ENCODE measurements at regions not wholly inside any gene's neighbourhood (a gene's known extent, or its start where the extent isn't known, plus 50 kb on each side); places are given as distances from the start of the nearest gene placed in this dataset.

DNA sequence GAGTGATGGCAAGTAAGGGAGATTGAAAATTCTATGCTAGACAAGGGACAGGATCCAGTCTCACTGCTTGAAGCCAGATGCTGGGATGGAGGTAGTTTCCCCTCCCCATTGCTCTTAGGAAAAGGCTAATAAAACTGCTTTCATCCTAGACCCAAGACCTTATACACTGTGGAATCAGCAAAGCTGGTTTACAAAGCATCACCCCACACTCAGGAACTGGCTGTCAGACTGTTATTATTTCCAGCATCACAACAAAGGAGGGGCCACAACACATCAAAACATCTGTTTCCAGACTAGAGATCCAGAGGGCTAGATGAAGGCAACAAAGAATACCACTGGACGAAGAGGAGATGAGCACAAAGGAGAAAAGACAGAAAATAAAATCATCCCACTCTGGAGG lies 364.6 kb upstream of the PTGER4 start:
- TF ChIP-seq, protein P1, sequence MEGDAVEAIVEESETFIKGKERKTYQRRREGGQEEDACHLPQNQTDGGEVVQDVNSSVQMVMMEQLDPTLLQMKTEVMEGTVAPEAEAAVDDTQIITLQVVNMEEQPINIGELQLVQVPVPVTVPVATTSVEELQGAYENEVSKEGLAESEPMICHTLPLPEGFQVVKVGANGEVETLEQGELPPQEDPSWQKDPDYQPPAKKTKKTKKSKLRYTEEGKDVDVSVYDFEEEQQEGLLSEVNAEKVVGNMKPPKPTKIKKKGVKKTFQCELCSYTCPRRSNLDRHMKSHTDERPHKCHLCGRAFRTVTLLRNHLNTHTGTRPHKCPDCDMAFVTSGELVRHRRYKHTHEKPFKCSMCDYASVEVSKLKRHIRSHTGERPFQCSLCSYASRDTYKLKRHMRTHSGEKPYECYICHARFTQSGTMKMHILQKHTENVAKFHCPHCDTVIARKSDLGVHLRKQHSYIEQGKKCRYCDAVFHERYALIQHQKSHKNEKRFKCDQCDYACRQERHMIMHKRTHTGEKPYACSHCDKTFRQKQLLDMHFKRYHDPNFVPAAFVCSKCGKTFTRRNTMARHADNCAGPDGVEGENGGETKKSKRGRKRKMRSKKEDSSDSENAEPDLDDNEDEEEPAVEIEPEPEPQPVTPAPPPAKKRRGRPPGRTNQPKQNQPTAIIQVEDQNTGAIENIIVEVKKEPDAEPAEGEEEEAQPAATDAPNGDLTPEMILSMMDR (conservative IDR thresholded peaks at IDR 0.05; ENCODE audit: low read depth, low read length): no peak
- TF ChIP-seq EZH2 (IDR thresholded peaks at IDR 0.05; ENCODE audit: low read length, unreplicated experiment): no peak
- TF ChIP-seq EZH2phosphoT487 (IDR thresholded peaks at IDR 0.05; ENCODE audit: borderline replicate concordance, low read length): no peak
